ENCODE measurements at regions not wholly inside any gene's neighbourhood (a gene's known extent, or its start where the extent isn't known, plus 50 kb on each side); places are given as distances from the start of the nearest gene placed in this dataset.

DNA sequence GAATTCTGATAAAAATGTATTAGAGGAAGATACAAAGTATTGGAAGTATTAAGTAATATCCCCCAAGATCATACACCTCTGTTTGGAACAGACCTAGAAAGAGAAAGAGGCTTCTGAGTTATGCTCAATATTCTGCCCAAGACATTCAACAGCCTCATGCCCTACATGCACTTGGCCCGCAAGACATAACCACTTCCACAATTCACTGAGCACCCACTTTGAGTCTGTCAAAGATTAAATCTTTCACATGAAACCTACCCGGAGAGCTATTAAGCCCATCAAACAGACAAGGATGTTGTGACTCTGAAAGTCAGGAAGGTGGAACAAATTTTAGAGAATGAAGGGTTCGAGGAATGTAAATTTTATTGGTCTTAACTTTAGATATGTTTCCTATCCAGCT, 344.7 kb upstream of the SYT4 start (continued):
- TF ChIP-seq, protein P1, sequence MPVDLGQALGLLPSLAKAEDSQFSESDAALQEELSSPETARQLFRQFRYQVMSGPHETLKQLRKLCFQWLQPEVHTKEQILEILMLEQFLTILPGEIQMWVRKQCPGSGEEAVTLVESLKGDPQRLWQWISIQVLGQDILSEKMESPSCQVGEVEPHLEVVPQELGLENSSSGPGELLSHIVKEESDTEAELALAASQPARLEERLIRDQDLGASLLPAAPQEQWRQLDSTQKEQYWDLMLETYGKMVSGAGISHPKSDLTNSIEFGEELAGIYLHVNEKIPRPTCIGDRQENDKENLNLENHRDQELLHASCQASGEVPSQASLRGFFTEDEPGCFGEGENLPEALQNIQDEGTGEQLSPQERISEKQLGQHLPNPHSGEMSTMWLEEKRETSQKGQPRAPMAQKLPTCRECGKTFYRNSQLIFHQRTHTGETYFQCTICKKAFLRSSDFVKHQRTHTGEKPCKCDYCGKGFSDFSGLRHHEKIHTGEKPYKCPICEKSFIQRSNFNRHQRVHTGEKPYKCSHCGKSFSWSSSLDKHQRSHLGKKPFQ (tag by site-specific recombination; IDR thresholded peaks at IDR 0.05): no peak
- no peak for TF ChIP-seq ZNF629 (tag by site-specific recombination; IDR thresholded peaks at IDR 0.05)
- no peak for TF ChIP-seq ZNF76 (tag by site-specific recombination; IDR thresholded peaks at IDR 0.05; ENCODE audit: borderline replicate concordance, low read depth)
- no peak for TF ChIP-seq ZSCAN30 (tag by site-specific recombination; IDR thresholded peaks at IDR 0.05)
- TF ChIP-seq ZNF335 (tag by site-specific recombination; conservative IDR thresholded peaks at IDR 0.05): no peak
- TF ChIP-seq ZNF37A (tag by site-specific recombination; IDR thresholded peaks at IDR 0.05): no peak
- no peak for TF ChIP-seq OSR2 (tag by site-specific recombination; IDR thresholded peaks at IDR 0.05)
- TF ChIP-seq, protein P2, sequence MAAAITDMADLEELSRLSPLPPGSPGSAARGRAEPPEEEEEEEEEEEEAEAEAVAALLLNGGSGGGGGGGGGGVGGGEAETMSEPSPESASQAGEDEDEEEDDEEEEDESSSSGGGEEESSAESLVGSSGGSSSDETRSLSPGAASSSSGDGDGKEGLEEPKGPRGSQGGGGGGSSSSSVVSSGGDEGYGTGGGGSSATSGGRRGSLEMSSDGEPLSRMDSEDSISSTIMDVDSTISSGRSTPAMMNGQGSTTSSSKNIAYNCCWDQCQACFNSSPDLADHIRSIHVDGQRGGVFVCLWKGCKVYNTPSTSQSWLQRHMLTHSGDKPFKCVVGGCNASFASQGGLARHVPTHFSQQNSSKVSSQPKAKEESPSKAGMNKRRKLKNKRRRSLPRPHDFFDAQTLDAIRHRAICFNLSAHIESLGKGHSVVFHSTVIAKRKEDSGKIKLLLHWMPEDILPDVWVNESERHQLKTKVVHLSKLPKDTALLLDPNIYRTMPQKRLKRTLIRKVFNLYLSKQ (tag by site-specific recombination; IDR thresholded peaks at IDR 0.05; ENCODE audit: borderline replicate concordance): no peak
- TF ChIP-seq ZNF324 (tag by site-specific recombination; IDR thresholded peaks at IDR 0.05): no peak
- TF ChIP-seq, protein P3, sequence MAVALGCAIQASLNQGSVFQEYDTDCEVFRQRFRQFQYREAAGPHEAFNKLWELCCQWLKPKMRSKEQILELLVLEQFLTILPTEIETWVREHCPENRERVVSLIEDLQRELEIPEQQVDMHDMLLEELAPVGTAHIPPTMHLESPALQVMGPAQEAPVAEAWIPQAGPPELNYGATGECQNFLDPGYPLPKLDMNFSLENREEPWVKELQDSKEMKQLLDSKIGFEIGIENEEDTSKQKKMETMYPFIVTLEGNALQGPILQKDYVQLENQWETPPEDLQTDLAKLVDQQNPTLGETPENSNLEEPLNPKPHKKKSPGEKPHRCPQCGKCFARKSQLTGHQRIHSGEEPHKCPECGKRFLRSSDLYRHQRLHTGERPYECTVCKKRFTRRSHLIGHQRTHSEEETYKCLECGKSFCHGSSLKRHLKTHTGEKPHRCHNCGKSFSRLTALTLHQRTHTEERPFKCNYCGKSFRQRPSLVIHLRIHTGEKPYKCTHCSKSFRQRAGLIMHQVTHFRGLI (tag by site-specific recombination; IDR thresholded peaks at IDR 0.05): no peak
- TF ChIP-seq, protein P4, sequence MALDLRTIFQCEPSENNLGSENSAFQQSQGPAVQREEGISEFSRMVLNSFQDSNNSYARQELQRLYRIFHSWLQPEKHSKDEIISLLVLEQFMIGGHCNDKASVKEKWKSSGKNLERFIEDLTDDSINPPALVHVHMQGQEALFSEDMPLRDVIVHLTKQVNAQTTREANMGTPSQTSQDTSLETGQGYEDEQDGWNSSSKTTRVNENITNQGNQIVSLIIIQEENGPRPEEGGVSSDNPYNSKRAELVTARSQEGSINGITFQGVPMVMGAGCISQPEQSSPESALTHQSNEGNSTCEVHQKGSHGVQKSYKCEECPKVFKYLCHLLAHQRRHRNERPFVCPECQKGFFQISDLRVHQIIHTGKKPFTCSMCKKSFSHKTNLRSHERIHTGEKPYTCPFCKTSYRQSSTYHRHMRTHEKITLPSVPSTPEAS (tag by site-specific recombination; IDR thresholded peaks at IDR 0.05): no peak
- TF ChIP-seq ZNF707 (tag by site-specific recombination; IDR thresholded peaks at IDR 0.05): no peak
- no peak for TF ChIP-seq ZNF221 (tag by site-specific recombination; IDR thresholded peaks at IDR 0.05; ENCODE audit: borderline replicate concordance)

DNA sequence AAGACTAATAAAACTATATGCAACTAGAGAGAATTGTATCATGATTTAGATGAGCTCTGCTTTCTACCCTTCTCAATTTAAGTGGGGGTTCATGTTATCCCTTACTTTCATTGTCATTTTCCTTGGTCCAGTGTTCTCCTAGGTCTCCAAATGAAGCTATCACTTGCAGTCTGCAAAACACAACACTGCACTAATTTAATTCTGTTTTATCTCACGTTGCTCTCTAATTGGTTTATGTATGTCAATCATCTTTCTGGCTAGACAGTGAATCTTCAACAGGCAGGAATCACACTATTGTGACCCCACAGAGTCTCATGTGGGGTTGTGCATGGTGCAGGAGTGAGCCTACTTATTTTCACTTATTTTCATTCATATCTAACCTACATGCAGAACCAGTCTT, 348.3 kb upstream of the SYT4 start:
- CTCF ChIA-PET: interaction anchor here (0.6 to 1.5 kb wide), 3 partner anchors 36 to 1271 kb away, joined by 3 to 6 read pairs (median 4); no protein-coding TSS in a partner anchor

More for the DNA sequence above, 348.3 kb upstream of the SYT4 start:
- H3K36me3 ChIP-seq (ENCODE audit: control insufficient read depth in 2 of 2, insufficient read depth in 1 of 2, low read length in 2 of 2): no peaks in the 10 kb centered on the region
- no peak overlapping the region for H3K4me3 ChIP-seq (ENCODE audit: low read depth, low read length)
- TF ChIP-seq, protein P5, sequence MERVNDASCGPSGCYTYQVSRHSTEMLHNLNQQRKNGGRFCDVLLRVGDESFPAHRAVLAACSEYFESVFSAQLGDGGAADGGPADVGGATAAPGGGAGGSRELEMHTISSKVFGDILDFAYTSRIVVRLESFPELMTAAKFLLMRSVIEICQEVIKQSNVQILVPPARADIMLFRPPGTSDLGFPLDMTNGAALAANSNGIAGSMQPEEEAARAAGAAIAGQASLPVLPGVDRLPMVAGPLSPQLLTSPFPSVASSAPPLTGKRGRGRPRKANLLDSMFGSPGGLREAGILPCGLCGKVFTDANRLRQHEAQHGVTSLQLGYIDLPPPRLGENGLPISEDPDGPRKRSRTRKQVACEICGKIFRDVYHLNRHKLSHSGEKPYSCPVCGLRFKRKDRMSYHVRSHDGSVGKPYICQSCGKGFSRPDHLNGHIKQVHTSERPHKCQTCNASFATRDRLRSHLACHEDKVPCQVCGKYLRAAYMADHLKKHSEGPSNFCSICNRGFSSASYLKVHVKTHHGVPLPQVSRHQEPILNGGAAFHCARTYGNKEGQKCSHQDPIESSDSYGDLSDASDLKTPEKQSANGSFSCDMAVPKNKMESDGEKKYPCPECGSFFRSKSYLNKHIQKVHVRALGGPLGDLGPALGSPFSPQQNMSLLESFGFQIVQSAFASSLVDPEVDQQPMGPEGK (tag by site-specific recombination; IDR thresholded peaks at IDR 0.05): no peak
- TF ChIP-seq YY2 (tag by site-specific recombination; IDR thresholded peaks at IDR 0.05): no peak
- TF ChIP-seq, protein P6, sequence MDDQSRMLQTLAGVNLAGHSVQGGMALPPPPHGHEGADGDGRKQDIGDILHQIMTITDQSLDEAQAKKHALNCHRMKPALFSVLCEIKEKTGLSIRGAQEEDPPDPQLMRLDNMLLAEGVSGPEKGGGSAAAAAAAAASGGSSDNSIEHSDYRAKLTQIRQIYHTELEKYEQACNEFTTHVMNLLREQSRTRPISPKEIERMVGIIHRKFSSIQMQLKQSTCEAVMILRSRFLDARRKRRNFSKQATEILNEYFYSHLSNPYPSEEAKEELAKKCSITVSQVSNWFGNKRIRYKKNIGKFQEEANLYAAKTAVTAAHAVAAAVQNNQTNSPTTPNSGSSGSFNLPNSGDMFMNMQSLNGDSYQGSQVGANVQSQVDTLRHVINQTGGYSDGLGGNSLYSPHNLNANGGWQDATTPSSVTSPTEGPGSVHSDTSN (CRISPR knock-in tag; IDR thresholded peaks at IDR 0.05): no peak
- no peak for TF ChIP-seq ZNF677 (tag by site-specific recombination; IDR thresholded peaks at IDR 0.05)
- TF ChIP-seq KLF10 (tag by site-specific recombination; IDR thresholded peaks at IDR 0.05): no peak
- no peak for TF ChIP-seq ZNF426 (tag by site-specific recombination; IDR thresholded peaks at IDR 0.05)
- no peak for TF ChIP-seq OSR2 (tag by site-specific recombination; IDR thresholded peaks at IDR 0.05)
- TF ChIP-seq EGR2 (tag by site-specific recombination; IDR thresholded peaks at IDR 0.05; ENCODE audit: low read depth): no peak
- TF ChIP-seq ZNF596 (tag by site-specific recombination; IDR thresholded peaks at IDR 0.05): no peak
- TF ChIP-seq ZNF777 (tag by site-specific recombination; IDR thresholded peaks at IDR 0.05; ENCODE audit: borderline replicate concordance): no peak
- H3K4me1 ChIP-seq (ENCODE audit: control insufficient read depth, insufficient read depth, low read length): peaks cover 4% of the 10 kb centered on the region; the same call in 1 of the 2 replicates
- no peaks in the 10 kb centered on the region for H3K9me3 ChIP-seq (ENCODE audit: control insufficient read depth, insufficient read depth, low read depth, low read length)
- no peak overlapping the region for H3K27ac ChIP-seq (ENCODE audit: extremely low read depth, low read depth, low read length)
- POLR2A ChIA-PET: no interaction called here

Data from HEK293 (cell line).